ENCODE measurements at regions not wholly inside any gene's neighbourhood (a gene's known extent, or its start where the extent isn't known, plus 50 kb on each side); places are given as distances from the start of the nearest gene placed in this dataset.

DNA sequence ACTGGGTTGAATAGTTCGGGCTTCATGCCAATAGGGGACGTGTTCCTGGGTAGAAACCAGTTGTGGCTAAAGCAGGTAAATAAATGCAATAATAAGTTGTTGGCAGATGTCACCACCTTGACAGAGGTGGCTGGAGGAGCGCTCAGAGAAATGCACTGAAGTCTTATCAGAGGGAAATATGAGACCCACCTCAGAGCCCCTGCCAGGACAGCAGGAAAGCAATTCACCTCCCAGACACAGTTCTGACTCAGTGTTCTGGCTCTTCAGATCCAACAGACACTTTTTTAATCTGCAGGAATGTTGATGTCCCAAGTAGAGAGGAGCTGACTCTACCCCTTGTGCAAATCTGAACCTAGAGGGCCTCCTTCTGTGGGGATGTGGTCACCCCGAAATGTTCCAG lies 687.1 kb upstream of the FBXO33 start:
- TF ChIP-seq CTCF (IDR thresholded peaks at IDR 0.05) (no peak), POLR2A (IDR thresholded peaks at IDR 0.05) (no peak), EP300 (IDR thresholded peaks at IDR 0.05) (no peak)
